H9 (cell line): ENCODE measurements at regions not wholly inside any gene's neighbourhood (a gene's known extent, or its start where the extent isn't known, plus 50 kb on each side); places are given as distances from the start of the nearest gene placed in this dataset.

Experiments used
- DNase-seq: peaks from one replicate; pipeline ENCODE4 v3.0.0-alpha.2; 2017
- H2AFZ ChIP-seq: one replicate; pipeline ENCODE4 v1.6.1; 2013; ENCODE audit warnings: mild to moderate bottlenecking, low read length, control low read depth, moderate library complexity
- H2AK5ac ChIP-seq: 2 replicates; pipeline ENCODE4 v1.6.1; 2013; ENCODE audit warnings: low read length, control low read depth, mixed read lengths; ENCODE audit not compliant: insufficient read length
- H2BK120ac ChIP-seq: one replicate; pipeline ENCODE4 v1.6.1; 2013; ENCODE audit warnings: low read depth, mild to moderate bottlenecking, low read length, control low read depth, inconsistent platforms; ENCODE audit not compliant: poor library complexity, severe bottlenecking
- H2BK12ac ChIP-seq: 2 replicates; pipeline ENCODE4 v1.6.1; 2013; ENCODE audit warnings: low read length, control low read depth, mixed read lengths, low read depth; ENCODE audit not compliant: insufficient read length
- H2BK15ac ChIP-seq: 2 replicates; pipeline ENCODE4 v1.6.1; 2013; ENCODE audit warnings: low read depth, low read length, control low read depth
- H2BK20ac ChIP-seq: one replicate; pipeline ENCODE4 v1.6.1; 2013; ENCODE audit warnings: low read depth, mild to moderate bottlenecking, low read length, control low read depth, inconsistent platforms; ENCODE audit not compliant: poor library complexity, severe bottlenecking
- H2BK5ac ChIP-seq: 2 replicates; pipeline ENCODE4 v1.6.1; 2013; ENCODE audit warnings: low read length, control low read depth, mixed read lengths; ENCODE audit not compliant: insufficient read length
- H3K14ac ChIP-seq: 2 replicates; pipeline ENCODE4 v1.6.1; 2013; ENCODE audit warnings: low read length, control low read depth; ENCODE audit not compliant: insufficient read depth
- H3K18ac ChIP-seq: 2 replicates; pipeline ENCODE4 v1.6.1; 2013; ENCODE audit warnings: low read depth, mild to moderate bottlenecking, mixed read lengths, low read length, control low read depth; ENCODE audit not compliant: insufficient read length
- H3K23ac ChIP-seq: 2 replicates; pipeline ENCODE4 v1.6.1; 2013; ENCODE audit warnings: low read length, control low read depth, mixed read lengths, low read depth; ENCODE audit not compliant: insufficient read length
- H3K23me2 ChIP-seq: 2 replicates; pipeline ENCODE4 v1.6.1; 2013; ENCODE audit warnings: low read depth, mild to moderate bottlenecking, mixed read lengths, low read length, control low read depth; ENCODE audit not compliant: insufficient read length, poor library complexity, severe bottlenecking
- H3K27ac ChIP-seq: 2 replicates; pipeline ENCODE4 v1.5.1; 2013; ENCODE audit warnings: low read length, control low read depth, mixed read lengths, low read depth; ENCODE audit not compliant: insufficient read length
- H3K27me3 ChIP-seq: 2 replicates; pipeline ENCODE4 v1.6.1; 2013; ENCODE audit warnings: low read length, control low read depth, inconsistent platforms; ENCODE audit not compliant: insufficient read depth
- H3K4ac ChIP-seq: 2 replicates; pipeline ENCODE4 v1.6.1; 2013; ENCODE audit warnings: low read depth, mild to moderate bottlenecking, control low read depth, inconsistent platforms, low read length, moderate library complexity
- H3K4me1 ChIP-seq: 2 replicates; pipeline ENCODE4 v1.6.1; 2013; ENCODE audit warnings: low read length, control low read depth, inconsistent platforms; ENCODE audit not compliant: insufficient read depth
- H3K4me2 ChIP-seq: 2 replicates; pipeline ENCODE4 v1.6.1; 2013; ENCODE audit warnings: low read length, control low read depth, mixed read lengths; ENCODE audit not compliant: insufficient read length, insufficient read depth
- H3K56ac ChIP-seq: 2 replicates; pipeline ENCODE4 v1.6.1; 2013; ENCODE audit warnings: low read depth, mild to moderate bottlenecking, mixed read lengths, low read length, control low read depth; ENCODE audit not compliant: insufficient read length
- H3K79me1 ChIP-seq: 2 replicates; pipeline ENCODE4 v1.6.1; 2013; ENCODE audit warnings: low read depth, mild to moderate bottlenecking, moderate library complexity, low read length, control low read depth, inconsistent platforms; ENCODE audit not compliant: insufficient read depth, poor library complexity, severe bottlenecking
- H3K79me2 ChIP-seq: 2 replicates; pipeline ENCODE4 v1.6.1; 2013; ENCODE audit warnings: low read length, control low read depth, inconsistent platforms; ENCODE audit not compliant: insufficient read depth
- H3K9ac ChIP-seq: 2 replicates; pipeline ENCODE4 v1.6.1; 2013; ENCODE audit warnings: low read length, control low read depth, mixed read lengths; ENCODE audit not compliant: insufficient read length; ENCODE audit errors: extremely low read depth
- H3K9me3 ChIP-seq: one replicate; pipeline ENCODE4 v1.6.1; 2013; ENCODE audit warnings: low read depth, low read length, inconsistent platforms; ENCODE audit not compliant: control insufficient read depth
- H3T11ph ChIP-seq: one replicate; pipeline ENCODE4 v1.6.1; 2013; ENCODE audit warnings: mild to moderate bottlenecking, low read length, control low read depth, inconsistent platforms
- H4K20me1 ChIP-seq: one replicate; pipeline ENCODE4 v1.6.1; 2013; ENCODE audit not compliant: control insufficient read depth, insufficient read length, insufficient read depth
- H4K5ac ChIP-seq: 2 replicates; pipeline ENCODE4 v1.6.1; 2013; ENCODE audit warnings: low read depth, mild to moderate bottlenecking, mixed read lengths, low read length, control low read depth; ENCODE audit not compliant: insufficient read length
- H4K8ac ChIP-seq: replicated peaks from 2 replicates; pipeline ENCODE4 v1.6.1; 2013; ENCODE audit warnings: low read length, control low read depth, mixed read lengths, low read depth; ENCODE audit not compliant: insufficient read length
- H4K91ac ChIP-seq: 2 replicates; pipeline ENCODE4 v1.6.1; 2013; ENCODE audit warnings: low read depth, mild to moderate bottlenecking, moderate library complexity, mixed read lengths, low read length, control low read depth; ENCODE audit not compliant: insufficient read length
- H3K27ac Mint-ChIP-seq, 3 experiments: 2 replicates in 2 of 3; 3 replicates in 1 of 3; pipeline ENCODE4 v1.8.0; 2020 to 2021; ENCODE audit warnings: mixed read lengths in 3 of 3, mild to moderate bottlenecking in 1 of 3, moderate library complexity in 1 of 3
- H3K27me3 Mint-ChIP-seq: 2 replicates; pipeline ENCODE4 v1.8.0; 2021; ENCODE audit warnings: low read depth, mild to moderate bottlenecking, moderate library complexity, mixed read lengths
- H3K36me3 Mint-ChIP-seq, 3 experiments: 2 replicates in 2 of 3; 3 replicates in 1 of 3; pipeline ENCODE4 v1.8.0; 2020 to 2021; ENCODE audit warnings: low read depth in 3 of 3, mixed read lengths in 3 of 3; ENCODE audit not compliant: insufficient read depth in 1 of 3
- H3K4me1 Mint-ChIP-seq, 2 experiments: 2 replicates each; pipeline ENCODE4 v1.8.0; 2020; ENCODE audit warnings: mixed read lengths in 2 of 2
- H3K4me3 Mint-ChIP-seq, 2 experiments: 2 replicates in 1 of 2; 3 replicates in 1 of 2; pipeline ENCODE4 v1.8.0; 2020 to 2021; ENCODE audit warnings: mild to moderate bottlenecking in 2 of 2, mixed read lengths in 2 of 2, moderate library complexity in 1 of 2
- H3K9me3 Mint-ChIP-seq, 2 experiments: 2 replicates in 1 of 2; 3 replicates in 1 of 2; pipeline ENCODE4 v1.8.0; 2020; ENCODE audit warnings: mild to moderate bottlenecking in 2 of 2, mixed read lengths in 2 of 2, moderate library complexity in 1 of 2
- CTCF ChIP-seq: fragments of 200-600 bp; sonication (generic); conservative IDR thresholded peaks from 3 replicates; pipeline ENCODE4 v1.8.0; 2021; ENCODE audit warnings: antibody characterized with exemption, mild to moderate bottlenecking
- whole genome bisulfite sequencing: extraction: QIAGEN DNeasy Blood & Tissue Kit; methylation state at CpG from one replicate; pipeline ENCODE4 v1.1.7; 2013; ENCODE audit warnings: missing lambda C conversion rate, low lambda C conversion rate, mixed read lengths; ENCODE audit not compliant: insufficient read length; ENCODE audit errors: extremely low coverage; 5-methylcytosine and 5-hydroxymethylcytosine counted together

GRCh38 chr16:86346034-86346433, 164.3 kb upstream of the FOXF1 start:
- Histone ChIP-seq H3K4ac (no peak overlapping the region), H2BK12ac (no peak overlapping the region), H2BK15ac (no peak overlapping the region), H3K9me3 (no peaks in the 10 kb centered on the region), H3K14ac (no peak overlapping the region), H3K23ac (no peak overlapping the region), H3K4me2 (no peak overlapping the region), H3K79me2 (no peaks in the 10 kb centered on the region), H3K27ac (no peak overlapping the region), H4K91ac (no peak overlapping the region), H3K4me1 (peaks cover 9% of the 10 kb centered on the region; the same call in 1 of the 2 replicates), H2AK5ac (no peak overlapping the region), H2AFZ (no peak overlapping the region), H3K79me1 (no peaks in the 10 kb centered on the region), H3T11ph (no peak overlapping the region), H4K8ac (no peak overlapping the region), H3K56ac (no peak overlapping the region), H3K27me3 (no peaks in the 10 kb centered on the region; the same call in 1 of the 2 replicates), H4K20me1 (no peaks in the 10 kb centered on the region), H3K23me2 (no peaks in the 10 kb centered on the region), H4K5ac (no peak overlapping the region), H3K9ac (no peak overlapping the region), H3K18ac (no peak overlapping the region), H2BK20ac (no peak overlapping the region), H2BK120ac (no peak overlapping the region), H2BK5ac (no peak overlapping the region)
- Mint-ChIP-seq H3K27me3 (peaks cover 82% of the 10 kb centered on the region), H3K27ac (no peak overlapping the region), H3K4me1 (peaks cover 47 to 65% of the 10 kb centered on the region in 2 experiments), H3K4me3 (no peak overlapping the region), H3K36me3 (no peaks in the 10 kb centered on the region), H3K9me3 (peaks cover 0 to 3% of the 10 kb centered on the region in 2 experiments; a peak in 2 of 5 replicates)
- no peak for DNase-seq
- WGBS = no CpG with 5 or more reads among the region's 7 CpGs
- TF ChIP-seq CTCF = no peak
